IPS-18c (cell line): ENCODE measurements at regions not wholly inside any gene's neighbourhood (a gene's known extent, or its start where the extent isn't known, plus 50 kb on each side); places are given as distances from the start of the nearest gene placed in this dataset.

Experiments
- H3K4me3 ChIP-seq: 2 replicates; pipeline ENCODE4 v1.7.0; 2013; ENCODE audit warnings: low read depth, mild to moderate bottlenecking, low read length, moderate library complexity; ENCODE audit not compliant: insufficient read depth
- H3K9me3 ChIP-seq: one replicate; pipeline ENCODE4 v1.6.1; 2013; ENCODE audit warnings: mild to moderate bottlenecking, low read length, moderate library complexity; ENCODE audit not compliant: control insufficient read depth, insufficient read depth

DNA sequence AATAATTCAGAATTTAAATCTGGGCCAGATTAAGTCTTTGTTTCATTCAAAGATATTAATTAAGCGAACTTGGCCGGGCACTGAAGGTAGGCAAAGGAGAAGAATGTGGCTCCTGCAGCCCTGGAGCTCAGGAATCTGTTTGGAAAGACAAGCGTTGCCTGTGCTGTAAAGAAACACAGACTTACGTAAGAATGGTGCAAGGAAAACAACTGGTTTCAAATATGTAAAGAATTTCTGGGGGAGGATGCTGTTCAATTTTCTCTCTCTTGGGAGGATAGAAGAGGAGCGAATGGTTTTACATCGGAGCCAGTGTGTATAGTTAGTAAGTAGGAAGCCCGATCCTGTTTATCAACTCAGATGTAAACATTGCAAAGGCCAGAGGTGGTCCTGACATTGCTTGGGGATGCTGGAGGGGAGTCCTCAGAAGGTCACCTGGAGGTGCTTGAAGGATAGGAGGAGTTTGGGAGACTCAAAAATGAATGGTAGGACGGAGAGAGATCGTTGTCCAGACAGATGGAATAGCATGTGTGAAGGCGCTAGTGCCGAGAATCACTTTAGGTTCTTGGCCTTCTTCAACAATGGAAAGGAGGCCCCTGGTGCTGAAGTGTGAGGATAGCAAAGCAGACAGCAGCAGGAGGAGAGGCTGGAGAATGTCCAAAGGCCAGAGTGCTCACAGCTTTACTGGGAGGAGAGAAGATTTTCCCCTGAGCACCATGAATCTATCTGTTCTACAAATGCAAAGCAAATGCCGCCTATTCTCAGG, 456.1 kb downstream of the LPIN1 start:
- no peaks in the 10 kb centered on the region for H3K9me3 ChIP-seq
- no peak overlapping the region for H3K4me3 ChIP-seq

DNA sequence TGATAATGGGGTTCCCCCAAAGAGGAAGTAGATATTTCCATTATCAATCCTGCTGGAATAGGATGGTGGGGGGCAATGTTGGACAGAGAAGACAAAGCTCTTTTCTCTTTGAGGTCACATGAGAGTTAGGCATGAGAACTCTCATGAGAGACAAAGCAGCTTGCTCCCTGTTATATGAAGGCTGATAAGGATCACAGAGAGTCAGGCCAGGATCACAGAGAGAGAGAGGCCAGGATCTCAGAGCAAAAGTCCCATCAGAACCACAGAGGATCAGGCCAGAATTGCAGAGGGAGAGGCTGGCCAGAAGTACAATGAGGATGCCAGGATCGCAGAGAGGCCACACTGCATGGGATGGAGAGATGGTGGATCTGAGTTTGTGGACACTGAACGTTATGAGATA, 457.1 kb downstream of the LPIN1 start:
- Histone ChIP-seq H3K4me3 (no peak overlapping the region), H3K9me3 (no peaks in the 10 kb centered on the region)

DNA sequence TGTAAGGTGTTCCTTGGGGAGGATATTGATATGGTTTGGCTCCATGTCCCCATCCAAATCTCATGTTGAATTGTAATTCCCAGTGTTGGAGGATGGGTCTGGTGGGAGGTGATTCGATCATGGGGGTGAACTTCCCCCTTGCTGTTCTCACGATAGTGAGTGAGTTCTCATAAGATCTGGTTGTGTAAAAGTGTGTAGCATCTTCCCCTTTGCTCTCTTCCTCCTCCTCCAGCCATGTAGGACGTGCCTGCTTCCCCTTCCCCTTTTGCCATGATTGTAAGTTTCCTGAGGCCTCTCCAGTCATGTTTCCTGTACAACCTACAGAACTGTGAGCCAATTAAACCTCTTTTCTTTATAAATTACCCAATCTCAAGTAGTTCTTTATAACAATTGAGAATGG, 458.7 kb downstream of the LPIN1 start:
- Histone ChIP-seq H3K4me3 (no peak overlapping the region), H3K9me3 (no peaks in the 10 kb centered on the region)

DNA sequence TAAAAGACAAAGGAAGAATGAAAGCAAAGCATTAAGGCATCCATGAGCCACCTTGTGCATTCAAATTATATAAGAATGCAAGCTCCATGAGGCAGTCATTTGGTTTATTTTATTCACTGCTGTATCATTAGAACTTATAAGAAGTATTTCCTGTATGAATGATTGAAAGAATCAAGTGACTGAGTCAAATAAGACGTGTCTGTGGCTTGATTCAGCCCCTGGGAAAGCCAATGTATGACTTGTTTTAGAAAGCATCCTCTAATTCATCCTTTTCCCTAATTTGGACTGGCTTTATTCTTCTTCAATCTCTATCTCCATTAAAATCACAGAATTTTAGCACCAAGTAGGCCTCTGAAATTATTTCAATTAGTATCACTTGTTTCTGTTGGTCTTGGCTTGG, 461.1 kb downstream of the LPIN1 start:
- H3K9me3 ChIP-seq = no peaks in the 10 kb centered on the region
- H3K4me3 ChIP-seq = no peak overlapping the region

DNA sequence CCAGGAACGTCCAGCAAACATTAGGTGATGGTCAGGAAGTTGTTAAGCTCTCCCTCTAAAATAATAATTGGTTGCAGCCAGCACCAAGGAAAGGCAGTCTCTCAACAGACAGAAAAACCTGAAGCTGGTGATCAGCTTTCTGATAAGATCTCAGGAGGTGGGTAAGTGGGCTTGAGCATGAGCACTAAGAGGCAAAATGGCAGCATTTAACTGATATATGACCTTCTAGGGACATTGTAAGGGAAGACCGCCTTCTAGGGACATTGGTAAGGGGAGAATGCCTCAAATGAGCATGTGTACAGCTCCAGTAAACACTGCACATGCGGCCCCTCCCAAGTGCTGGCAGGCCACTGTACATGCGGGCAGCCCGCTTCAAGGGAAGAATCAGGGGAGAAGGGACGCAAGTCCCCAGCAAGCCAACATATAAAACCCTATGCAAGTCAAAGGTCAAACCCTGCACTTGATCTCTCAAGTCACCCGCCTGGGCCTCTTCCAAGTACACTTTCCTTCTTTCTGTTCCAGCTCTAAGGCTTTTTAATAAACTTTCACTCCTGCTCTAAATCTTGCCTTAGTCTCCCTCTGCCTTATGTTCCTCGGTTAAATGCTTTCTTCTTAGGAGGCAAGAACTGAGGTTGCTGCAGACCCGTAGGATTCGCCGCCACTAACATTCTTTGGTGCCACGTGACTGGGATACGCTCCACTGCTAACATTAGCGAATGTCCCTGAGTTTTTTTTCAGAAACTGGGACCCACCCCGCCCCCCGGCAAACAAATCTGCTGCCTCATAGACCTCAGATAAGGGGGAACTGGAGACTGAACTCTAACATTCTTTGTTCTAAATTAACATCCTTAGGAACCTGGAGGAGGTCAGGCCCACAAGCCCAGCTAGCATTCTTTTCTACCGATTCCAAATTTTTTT, 463.8 kb downstream of the LPIN1 start:
- no peaks in the 10 kb centered on the region for H3K9me3 ChIP-seq
- no peak overlapping the region for H3K4me3 ChIP-seq

DNA sequence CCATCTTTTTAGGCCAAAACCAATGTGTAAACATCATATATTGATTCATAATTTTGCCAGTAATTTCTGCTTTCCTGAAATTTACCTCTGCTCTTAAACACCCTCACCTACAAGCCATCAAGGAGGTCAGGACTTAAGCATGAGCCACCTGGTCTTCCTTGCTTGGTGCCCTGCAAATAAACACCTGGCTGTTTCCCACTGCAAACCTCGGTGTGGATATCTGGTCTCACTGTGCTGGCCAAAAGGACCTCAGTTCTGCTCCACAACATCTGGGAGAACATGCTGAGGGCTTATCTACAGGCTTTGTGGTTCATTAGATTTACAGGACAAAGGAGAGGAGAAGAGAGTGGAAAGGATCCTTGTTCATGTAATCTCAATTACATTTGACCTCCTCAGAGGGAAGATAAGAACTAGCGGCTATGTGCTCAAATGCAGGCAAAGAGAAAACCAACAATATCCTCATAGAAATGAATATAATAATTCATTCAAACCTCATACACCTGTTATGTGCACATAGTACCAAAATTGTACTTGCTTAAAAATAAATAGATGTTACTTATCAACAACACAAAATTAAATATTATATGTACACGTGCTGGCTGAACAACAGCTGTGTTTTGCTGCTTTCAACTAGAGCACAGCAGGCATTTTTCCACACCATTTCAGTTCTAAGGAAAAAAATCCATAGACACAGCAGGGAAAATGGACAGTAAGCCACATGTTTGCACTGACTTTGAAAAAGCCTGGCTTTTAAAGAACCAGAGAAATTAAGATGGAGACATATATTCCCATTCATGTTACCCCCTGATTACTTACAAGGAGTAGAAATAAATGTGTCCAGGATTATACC, 465.1 kb downstream of the LPIN1 start:
- H3K4me3 ChIP-seq = no peak overlapping the region
- H3K9me3 ChIP-seq = no peaks in the 10 kb centered on the region

DNA sequence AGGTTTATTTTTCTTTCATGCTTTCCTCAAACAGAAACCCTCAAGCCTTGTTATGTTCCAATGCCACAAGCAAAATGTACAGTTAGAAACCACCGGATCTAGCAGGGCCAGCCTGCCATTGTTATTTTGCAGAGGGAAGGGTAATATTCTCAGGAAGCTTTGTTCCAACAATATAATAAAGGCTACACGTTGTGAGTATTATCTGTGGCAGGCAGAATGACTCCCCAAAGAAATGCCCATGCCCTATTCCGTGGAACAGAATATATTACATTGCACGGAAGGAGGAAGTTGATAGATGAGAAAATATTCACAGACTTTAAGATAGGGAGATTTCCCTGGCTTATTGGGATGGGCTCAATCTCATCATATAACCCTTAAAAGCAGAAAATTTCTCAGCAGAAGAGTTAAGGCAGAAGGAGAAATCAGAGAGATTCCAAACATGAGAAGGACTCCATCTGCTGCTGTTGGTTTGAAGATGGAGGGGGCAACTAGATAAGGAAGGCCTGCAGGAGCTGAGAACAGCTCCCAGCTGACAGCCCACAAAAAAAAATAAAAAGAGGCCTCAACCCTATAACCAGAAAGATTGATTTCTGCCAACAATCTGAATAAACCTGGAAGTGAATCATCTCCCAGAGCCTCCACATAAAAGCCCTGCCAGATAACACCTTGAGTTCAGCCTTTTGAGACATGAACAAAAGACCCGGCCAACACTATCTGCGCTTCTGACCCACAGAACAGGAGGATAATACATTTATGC, 466.6 kb downstream of the LPIN1 start:
- Histone ChIP-seq H3K4me3 (no peak overlapping the region), H3K9me3 (no peaks in the 10 kb centered on the region)

DNA sequence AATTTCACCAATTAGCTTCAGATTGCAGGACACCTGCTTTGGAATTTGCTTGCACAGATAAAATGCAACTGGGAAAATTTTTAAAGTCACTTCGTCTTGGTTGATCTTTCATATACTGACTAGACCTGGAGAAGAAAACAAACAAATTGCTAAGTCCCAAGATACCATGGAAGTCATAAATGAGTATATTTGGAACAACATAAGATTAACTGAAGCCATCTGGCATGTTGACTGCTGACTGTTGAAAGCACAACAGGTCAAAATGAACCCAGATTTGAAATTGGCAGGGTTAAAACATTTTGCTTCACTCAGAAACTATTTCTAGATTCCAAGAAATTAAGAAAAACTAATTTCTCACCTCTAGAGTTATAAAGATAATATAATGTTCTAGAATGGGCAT, 470.7 kb downstream of the LPIN1 start:
- Histone ChIP-seq H3K4me3 (no peak overlapping the region), H3K9me3 (no peaks in the 10 kb centered on the region)

DNA sequence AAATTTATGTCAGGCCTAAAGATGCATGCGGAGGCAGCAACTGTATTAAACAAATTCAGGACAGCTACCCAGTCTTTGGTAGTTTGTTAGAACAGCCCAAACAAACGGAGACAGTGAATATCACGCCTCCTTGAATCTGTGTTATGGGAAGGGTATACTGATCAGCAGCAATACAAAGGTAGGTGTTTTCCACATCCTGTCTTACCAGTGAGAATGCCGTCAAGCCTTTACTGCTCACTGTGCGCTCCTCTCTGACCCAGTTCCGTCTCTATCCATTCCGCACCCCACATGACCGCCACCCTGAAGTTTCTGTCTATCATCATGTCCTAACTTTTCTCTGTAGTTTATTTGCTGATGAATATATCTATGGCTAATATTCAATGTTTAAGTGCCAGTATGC, 473.3 kb downstream of the LPIN1 start:
- Histone ChIP-seq H3K9me3 (peaks cover 5% of the 10 kb centered on the region), H3K4me3 (no peak overlapping the region)

DNA sequence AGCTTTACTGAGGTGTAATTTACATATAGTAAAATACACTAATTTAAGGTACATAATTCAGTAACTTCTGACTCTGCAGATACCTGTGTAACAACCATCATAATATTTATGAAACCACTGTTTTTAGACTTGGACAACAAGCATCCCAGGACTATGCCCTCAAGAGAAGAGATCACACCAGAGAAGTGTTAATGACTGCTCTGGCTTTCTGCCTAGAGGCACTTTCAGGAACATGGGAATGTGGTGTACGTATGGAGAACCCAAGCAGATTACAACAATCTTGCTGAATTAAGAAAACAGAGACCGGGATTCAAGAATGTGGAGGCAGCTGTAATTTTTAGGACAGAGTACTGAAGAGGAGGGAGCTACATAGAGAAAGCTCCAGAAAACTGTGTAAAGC, 475.2 kb downstream of the LPIN1 start:
- Histone ChIP-seq H3K9me3 (peaks cover 5% of the 10 kb centered on the region), H3K4me3 (no peak overlapping the region)

DNA sequence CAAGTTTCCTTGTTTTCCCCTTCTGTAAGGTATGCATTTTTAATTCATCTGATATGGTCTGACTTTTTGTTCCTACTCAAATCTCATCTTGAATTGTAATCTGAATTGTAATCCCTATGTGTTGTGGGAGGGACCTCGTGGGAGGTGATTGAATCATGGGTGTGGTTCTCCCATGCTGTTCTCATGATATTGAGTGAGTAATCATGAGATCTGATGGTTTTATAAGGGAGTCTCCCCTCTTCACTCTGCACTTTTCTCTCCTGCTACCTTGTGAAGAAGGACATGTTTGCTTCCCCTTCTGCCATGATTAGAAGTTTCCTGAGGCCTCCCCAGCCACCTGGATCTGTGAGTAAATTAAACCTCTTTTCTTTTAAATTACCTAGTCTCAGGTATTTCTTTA, 476.1 kb downstream of the LPIN1 start:
- H3K9me3 ChIP-seq = peaks cover 5% of the 10 kb centered on the region
- no peak overlapping the region for H3K4me3 ChIP-seq

DNA sequence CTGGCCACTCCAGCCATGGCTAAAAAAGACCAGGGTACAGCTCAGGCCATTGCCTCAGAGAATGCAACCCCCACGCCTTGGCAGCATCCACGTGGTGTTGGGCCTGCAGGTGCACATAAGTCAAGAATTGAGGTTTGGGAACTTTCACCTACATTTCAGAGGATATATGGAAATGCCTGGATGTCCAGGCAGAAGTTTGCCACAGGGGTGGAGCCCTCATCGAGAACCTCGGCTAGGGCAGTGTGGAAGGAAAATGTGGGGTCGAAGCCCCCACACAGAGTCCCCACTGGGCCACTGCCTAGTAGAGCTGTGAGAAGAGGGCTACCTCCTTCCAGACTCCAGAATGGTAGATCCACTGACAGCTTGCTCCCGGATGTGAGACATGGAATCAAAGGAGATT, 477.3 kb downstream of the LPIN1 start:
- Histone ChIP-seq H3K4me3 (no peak overlapping the region), H3K9me3 (peaks cover 5% of the 10 kb centered on the region)

DNA sequence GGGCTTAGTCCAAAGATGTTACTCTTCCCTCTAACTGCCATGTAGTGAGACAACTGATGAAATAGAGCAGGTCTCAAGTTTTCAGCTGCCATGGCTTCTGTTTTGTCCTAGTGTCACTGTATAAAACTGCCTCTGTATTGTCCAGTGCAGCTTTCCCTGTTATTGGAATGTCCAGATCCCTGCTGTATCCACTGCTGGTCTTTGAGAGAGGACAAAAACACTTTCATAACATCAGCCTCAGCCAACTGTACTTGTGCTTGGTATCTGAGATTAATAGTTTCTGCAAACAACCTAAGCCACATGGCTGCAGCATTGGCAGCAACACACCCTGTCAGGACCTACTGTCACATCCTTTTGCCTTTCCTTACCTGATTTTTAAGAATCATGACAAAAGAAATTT, 480.2 kb downstream of the LPIN1 start:
- Histone ChIP-seq H3K9me3 (peaks cover 5% of the 10 kb centered on the region), H3K4me3 (no peak overlapping the region)

DNA sequence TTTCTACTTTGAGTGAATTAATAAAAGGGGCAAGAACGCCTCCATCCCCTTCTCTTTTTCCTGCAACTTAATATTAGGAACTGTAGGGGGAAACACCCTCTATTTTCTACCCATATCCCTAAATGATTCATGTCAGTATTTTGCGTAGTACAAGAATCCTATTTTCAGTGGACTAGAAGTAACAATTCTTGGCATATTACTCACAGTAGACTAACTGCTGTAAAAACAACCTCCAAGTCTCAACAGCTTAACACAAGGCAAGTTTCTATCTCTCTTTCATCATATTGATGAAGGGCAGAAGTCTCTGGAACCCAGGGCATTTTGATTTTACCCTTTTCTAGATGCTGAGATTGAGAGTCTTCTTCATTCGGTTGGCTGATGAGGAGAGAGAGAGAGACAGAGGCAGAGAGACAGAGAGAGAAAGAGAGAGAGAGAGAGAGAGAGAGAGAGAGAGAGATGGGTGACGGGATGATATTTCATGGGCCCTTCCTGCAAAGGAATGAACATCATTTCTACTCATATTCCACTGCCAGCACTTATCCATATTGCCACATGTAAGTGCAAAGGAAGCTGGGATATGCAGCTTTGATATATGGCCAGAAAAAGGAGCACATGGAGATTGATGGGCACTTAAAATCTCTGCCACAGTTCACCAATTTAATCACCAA, 481.6 kb downstream of the LPIN1 start:
- no peak overlapping the region for H3K4me3 ChIP-seq
- peaks cover 5% of the 10 kb centered on the region for H3K9me3 ChIP-seq

DNA sequence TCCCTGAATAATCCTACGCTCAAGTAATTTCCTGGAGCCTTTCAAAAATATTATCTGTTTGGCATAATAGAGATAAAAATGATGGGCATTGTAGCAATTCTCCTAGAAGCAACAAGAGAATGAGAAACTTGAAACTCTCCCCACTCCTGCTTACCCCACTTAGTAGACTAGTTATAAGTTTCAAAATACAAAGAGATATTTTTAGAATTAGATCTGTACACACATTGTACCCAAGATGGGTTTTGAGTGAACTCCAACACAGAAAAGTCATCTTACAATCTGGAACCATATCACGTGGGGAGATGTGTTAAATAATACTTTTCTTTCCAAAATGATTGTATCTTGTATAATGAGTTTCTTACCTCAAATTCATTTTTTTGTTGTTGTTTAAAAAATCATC, 484.9 kb downstream of the LPIN1 start:
- Histone ChIP-seq H3K9me3 (no peaks in the 10 kb centered on the region), H3K4me3 (no peak overlapping the region)

DNA sequence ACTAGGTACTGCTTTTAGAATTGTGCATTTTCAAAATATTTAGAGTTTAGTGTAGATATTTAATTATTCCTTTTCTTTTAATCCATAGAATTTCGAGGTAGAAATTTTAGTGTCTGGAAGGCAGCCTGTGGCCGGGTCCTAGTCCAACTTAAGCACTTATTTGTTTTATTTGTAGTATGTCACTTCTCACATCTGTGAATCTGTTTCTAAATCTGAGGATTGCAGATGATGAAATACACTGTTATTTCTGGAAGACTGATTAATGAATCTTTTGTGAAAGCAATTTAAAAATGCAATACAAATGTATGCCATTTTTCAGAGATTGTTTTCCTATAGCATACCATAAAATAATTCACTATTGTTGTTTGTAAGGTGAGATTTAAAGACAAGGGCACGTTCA, 483.9 kb upstream of the TRIB2 start:
- Histone ChIP-seq H3K9me3 (no peaks in the 10 kb centered on the region), H3K4me3 (no peak overlapping the region)
